ENCODE measurements at regions not wholly inside any gene's neighbourhood (a gene's known extent, or its start where the extent isn't known, plus 50 kb on each side); places are given as distances from the start of the nearest gene placed in this dataset.

DNA sequence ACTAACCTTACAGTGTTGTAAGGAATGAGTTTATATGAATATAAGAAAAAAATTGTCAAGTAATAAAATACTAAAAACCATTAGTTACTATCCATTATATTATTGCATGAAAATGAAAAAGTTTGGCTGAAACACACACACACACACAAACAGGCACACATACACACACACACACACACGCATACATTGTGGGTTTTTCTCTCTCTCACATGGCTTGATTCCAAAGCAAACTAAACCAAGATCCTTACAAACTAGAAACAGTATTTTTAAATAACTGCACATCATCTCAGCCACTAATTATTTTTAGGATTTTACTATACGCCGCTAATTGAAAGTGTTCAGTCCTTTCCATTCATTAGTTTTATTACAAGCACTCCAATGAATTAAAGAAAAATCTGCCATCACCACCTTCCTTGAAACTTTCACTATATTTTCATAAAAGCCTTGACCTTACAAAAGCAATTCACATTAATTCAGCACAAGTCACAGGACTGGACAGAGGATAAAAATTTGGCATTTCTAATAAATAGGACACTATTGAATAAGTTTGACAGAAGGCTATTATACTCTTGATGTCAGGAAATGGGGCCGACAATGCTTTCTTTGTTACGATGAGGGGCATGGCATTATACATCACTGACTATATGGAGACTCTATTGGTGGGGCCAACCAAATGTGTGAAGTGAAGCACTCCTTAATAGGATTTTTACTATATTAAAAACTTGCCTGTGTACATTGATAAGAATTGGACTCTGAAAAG lies 187.0 kb upstream of the ESRRG start:
- TF ChIP-seq, protein P1, sequence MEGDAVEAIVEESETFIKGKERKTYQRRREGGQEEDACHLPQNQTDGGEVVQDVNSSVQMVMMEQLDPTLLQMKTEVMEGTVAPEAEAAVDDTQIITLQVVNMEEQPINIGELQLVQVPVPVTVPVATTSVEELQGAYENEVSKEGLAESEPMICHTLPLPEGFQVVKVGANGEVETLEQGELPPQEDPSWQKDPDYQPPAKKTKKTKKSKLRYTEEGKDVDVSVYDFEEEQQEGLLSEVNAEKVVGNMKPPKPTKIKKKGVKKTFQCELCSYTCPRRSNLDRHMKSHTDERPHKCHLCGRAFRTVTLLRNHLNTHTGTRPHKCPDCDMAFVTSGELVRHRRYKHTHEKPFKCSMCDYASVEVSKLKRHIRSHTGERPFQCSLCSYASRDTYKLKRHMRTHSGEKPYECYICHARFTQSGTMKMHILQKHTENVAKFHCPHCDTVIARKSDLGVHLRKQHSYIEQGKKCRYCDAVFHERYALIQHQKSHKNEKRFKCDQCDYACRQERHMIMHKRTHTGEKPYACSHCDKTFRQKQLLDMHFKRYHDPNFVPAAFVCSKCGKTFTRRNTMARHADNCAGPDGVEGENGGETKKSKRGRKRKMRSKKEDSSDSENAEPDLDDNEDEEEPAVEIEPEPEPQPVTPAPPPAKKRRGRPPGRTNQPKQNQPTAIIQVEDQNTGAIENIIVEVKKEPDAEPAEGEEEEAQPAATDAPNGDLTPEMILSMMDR (conservative IDR thresholded peaks at IDR 0.05 in 1 of 2, IDR thresholded peaks at IDR 0.05 in 1 of 2; ENCODE audit: low read depth in 1 of 2, low read length in 2 of 2): no peak
- no peak for TF ChIP-seq EZH2 (IDR thresholded peaks at IDR 0.05; ENCODE audit: low read length, missing control alignments)

Measured in fibroblast of lung (primary cell).